ACHN (cell line): ENCODE measurements at regions not wholly inside any gene's neighbourhood (a gene's known extent, or its start where the extent isn't known, plus 50 kb on each side); places are given as distances from the start of the nearest gene placed in this dataset.

Experiments
- DNase-seq: peaks from one replicate; pipeline ENCODE4 v3.0.0-alpha.2; 2015
- in situ Hi-C: cut with HindIII; loops from 2 replicates; pipeline ENCODE4 v1.10.0; 2017; ENCODE audit warnings: low sequenced_read_pairs, low pct_ligation_motif_present, low pct_unique_long_range_greater_than_20kb

DNA sequence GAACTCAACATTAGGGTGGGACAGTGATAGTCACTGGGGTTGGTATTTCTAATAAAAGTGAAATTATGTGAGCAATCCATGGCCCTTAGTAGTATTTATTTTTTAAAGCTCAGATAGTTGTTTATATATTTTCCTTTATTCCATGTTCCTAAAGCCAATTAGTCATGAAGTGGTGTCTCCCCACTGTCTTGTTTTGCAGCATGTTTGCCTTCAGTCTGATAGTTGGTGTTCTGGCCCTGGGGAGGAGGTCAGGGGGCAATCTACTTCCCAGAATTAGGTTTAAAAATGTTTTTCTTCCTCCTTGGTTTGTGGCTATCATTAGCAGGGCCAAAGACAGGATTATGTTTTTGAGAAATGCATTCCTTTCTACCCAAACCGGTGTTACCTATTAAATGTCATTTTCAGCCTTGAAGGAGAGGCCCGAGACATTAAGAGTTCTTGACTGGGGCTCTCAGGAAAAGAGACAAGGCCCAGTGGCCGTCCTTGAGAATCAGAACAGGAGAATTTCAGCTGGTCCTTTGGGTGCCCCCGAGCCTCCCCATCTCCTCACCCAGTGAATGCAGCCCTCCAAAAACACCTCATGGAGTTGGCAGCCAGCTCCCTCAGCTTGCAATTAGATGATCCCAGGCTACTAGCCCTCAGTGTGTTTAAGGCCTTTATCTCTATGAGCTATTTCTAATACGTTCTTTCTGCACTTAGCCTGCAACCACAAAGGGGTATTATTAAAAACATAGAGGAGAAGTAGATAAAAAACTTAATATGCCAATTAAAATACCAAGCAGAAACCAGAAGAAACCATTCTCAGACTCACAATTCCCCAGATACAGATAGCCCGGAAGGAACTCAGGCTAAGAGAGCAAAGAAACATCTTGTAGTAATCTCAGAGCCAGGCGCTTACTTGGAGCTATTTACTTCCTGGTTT is 71.3 kb upstream of the NGF start:
- in situ Hi-C loops = no loop called here
- no peak for DNase-seq

DNA sequence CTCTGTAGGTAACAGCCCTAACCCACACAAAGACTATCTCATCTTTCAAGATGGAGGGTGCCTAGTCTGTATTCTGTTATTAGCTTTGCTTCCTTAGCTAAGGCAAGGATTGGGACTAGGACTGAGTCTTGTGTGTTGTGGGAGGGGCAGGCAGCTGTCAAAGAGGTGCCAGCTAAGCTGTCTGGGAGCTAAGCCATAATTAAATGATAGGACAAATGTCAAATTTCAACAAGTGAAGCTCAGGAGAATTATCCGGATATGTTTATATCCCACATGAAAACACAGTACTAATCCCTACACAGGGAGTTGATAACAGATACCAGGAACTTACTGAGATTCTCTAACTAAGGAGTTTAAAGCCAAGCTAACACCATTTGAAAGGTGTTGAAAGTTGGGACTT is 70.5 kb upstream of the NGF start:
- in situ Hi-C loops = no loop called here

DNA sequence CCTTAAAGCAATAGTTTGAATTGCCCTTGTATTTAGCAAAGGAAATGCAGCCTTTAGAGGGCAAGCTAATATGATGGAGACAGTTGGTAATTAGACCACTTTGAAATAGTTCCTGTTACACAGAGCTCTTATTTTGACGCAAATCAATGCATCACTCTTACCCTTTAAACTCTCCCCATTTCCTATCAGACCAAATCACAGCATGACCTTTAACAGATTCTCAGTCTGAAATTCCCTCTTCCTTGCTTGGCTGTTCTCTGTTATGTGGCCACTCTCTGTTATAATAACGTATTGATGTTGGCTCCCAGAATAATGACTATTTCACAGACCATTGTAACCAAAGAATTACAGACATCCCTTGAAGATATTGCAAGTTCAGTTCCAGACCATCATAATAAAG is 66.9 kb upstream of the NGF start:
- in situ Hi-C loops = no loop called here
- DNase-seq = no peak

More for the DNA sequence above, 70.5 kb upstream of the NGF start:
- DNase-seq = no peak

DNA sequence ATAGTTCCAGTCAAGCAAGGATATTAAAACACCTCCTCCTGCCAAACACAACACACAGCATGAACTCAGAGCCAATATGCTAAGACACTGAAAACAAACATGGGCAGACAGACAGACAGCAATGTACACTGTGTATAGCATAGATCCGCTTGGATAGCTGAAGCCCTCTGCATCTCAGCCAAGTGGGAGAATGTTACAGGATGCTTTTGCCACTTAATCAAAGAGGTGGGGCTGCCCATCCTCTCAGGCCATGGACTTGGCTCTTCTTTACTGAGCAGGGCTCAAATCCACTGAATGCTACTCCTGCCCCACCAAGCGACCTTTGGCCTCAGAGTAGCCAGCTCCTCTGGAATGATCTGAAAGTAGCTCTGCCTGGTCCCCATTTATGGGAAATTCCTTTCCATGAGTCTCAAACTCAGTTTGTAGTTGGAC is 64.7 kb upstream of the NGF start:
- DNase-seq = no peak
- in situ Hi-C loops = no loop called here

DNA sequence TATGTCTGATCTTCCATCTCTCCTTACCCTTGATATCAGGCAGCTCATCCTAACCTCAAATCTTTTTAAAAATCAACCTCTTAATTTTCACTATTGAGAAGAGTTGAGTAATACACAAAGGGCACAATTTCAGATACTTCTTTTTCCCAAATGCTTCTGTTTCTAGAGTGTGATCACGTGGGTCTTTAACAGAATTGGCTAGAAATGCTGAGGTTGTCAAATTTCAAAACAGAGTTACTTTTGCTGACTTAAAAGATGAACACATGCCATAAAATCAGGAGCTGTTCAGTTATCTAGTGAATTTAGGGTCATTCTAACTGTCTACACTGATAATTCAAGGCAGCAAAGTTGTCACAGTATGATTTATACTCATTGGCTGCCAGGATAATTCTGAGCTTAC is 63.6 kb upstream of the NGF start:
- in situ Hi-C loops = no loop called here
- no peak for DNase-seq

DNA sequence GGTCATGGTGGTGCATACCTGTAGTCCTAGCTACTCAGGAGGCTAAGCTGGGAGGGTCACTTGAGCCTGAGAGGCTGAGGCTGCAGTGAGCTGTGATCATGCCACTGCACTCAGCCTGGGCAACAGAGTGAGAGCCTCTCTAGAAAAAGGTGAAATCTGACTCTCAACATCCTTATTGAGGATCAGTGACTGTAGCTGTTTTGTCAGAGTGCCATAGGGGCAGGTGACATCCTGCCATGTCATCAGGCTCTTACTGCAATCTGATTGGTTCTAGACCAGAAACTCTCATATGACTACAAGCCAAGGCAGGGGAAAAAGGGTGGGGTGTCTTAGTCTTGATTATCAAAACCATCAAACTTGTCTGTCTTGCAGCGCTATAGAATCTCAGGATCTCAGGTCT is 62.8 kb upstream of the NGF start:
- DNase-seq = no peak
- in situ Hi-C loops = no loop called here

DNA sequence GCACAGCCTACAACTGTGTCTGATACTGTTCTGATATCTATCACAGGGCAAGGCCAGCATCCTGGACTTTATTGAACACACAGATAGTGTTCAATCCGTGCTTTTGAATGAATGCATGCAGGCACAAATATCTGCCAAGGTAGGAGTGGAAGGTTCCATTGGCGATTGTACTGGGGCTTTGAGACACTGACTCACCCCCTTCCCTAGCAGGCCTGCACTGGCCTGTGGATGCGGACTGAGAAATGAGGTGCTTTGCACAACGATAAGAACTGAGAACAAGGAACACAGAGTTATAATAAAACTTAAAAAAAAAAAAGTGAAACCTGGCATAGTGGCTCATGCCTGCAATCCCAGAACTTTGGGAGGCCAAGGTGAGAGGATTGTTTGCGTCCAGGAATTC is 62.4 kb upstream of the NGF start:
- DNase-seq = no peak
- in situ Hi-C loops = no loop called here

DNA sequence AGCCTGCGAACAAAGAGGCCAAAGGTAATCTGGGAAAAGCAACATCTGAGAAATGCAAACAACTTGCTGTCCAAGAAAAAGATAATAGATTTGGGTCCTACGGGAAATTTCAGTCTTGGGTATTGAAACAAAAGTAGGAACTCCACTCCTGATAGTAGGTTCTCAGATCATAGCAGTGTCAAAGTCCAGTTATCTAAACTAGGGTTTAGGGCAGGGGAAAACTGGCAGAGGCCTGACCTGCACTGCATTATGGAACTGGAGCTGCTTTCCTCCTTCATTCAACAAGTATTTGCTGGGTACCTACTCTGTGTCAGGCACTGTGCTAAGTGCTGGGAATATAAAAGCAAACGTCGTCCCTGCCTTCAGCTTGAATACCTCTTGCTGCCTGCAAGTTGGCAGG is 60.7 kb upstream of the NGF start:
- DNase-seq = no peak

More for the DNA sequence above, 60.7 kb upstream of the NGF start:
- in situ Hi-C loops = no loop called here
